NCI-H2171 treated with DMSO at 0.1 percent for 48 hours (cell line): ENCODE measurements at regions not wholly inside any gene's neighbourhood (a gene's known extent, or its start where the extent isn't known, plus 50 kb on each side); places are given as distances from the start of the nearest gene placed in this dataset.

Source experiments
- DNase-seq: peaks from one replicate; lab custom pipeline; 2025; lab: John Stamatoyannopoulos, UW

DNA sequence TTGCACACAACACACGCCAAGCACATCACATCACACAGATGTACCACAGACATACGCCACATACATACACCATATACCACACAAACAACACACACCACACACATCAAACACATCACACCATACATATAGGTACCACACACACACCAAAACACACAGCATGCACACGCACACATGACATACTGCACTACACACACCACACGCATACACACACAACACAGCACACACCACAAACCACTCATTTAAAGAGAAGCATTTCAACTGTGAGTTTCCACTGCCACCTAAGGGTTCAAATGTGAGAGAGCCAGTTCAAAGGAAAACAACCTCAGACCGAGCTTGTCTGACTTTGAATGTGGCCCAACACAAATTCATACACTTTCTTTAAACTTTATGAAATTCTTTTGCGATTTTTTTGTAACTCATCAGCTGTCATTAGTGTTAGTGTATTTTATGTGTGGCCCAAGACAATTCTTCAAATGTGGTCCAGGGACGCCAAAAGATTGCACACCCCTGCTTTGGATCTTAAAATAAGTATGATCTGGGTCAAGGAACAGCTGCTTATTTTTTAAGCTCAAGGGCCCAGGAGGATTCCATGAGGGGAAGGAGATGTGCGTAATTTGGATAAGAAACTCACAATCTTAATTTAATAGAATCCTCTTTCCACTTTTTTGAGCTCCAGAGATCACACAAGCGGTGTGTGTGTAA is 494.6 kb downstream of the GADD45G start:
- DNase-seq = peak; percentile 60

DNA sequence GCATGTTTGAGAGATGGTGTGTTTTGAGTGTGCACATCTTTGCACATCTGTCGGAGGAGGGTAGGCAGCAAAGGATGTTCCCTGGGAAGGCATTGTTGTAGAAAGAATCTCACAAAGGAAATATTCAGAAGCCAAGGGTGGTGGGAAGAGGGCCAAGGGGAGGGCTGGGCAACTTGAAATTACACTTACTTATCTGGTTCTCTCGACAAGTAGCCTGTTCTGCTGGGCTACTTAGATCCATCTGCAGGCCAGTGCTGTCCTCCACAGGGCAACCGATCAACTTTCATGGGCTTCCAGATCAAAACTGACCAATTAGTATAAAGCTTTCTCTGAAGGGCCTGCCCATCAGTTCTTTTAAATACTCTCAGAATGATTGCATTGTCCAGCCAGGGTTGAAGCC is 495.2 kb downstream of the GADD45G start:
- no peak for DNase-seq

DNA sequence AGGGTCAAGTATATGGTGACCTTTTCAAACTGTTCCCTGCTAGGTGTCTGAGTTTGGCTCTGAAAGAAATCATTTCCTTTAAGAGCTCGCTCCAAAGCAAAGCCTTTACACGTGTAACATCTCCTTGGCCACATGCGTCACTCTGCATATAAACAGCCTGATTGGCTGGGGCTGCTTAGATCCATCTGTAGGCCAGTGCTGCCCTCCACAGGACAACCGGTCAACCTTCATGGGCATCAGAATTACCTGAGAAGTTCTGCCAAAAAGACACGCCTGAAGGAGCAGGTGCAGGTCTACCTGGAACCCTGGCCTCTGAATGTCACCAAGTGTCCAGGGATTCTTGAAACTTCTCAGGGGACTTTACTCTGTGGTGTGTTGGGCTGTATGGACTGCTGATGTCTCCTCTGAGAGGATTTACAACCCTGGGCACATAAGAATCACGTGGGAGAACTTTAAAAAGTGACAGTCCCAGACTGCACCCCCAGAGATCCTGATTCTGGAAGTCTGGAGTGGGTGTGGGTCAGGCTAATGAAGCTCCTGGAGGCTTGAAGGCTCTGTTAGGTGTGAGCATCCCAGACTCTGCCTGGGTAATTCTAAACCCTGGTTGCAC is 497.6 kb downstream of the GADD45G start:
- DNase-seq = peak; percentile 85

DNA sequence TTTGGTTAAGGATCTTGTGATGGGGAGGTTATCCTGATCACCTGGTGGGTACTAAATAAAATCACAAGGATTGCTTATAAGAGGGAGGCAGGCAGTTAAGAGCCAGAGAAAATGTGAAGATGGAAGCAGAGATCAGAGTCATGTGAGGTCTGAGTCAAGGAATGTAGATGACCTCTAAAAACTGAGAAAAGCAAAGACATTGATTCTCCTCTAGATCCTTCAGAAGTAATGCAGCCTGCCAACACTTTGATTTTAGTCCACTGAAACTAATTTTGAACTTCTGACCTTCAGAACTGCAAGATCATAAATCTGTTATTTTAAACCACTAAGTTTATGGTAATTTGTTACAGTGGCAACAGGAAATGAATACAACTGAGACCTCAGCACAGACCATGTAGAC is 499.0 kb downstream of the GADD45G start:
- DNase-seq = no peak

DNA sequence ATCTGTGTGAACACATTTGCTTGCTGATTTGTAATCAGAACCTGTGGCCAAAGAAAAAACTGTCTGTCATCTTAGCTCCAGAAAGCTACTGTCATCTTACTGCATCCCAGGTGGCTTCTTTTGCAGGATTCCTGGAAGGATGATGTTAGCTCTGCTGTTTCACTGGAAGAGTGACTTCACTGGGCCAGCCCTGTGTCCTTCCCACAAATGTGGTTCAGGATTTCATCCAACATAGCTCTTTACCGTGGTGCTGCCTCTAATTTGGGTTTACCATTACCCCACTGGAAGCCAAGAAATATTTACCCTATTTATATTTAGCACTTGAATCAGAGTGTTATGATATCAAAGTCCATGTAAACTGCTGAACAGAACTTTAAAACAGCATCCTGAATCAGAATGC is 501.0 kb downstream of the GADD45G start:
- DNase-seq = no peak

DNA sequence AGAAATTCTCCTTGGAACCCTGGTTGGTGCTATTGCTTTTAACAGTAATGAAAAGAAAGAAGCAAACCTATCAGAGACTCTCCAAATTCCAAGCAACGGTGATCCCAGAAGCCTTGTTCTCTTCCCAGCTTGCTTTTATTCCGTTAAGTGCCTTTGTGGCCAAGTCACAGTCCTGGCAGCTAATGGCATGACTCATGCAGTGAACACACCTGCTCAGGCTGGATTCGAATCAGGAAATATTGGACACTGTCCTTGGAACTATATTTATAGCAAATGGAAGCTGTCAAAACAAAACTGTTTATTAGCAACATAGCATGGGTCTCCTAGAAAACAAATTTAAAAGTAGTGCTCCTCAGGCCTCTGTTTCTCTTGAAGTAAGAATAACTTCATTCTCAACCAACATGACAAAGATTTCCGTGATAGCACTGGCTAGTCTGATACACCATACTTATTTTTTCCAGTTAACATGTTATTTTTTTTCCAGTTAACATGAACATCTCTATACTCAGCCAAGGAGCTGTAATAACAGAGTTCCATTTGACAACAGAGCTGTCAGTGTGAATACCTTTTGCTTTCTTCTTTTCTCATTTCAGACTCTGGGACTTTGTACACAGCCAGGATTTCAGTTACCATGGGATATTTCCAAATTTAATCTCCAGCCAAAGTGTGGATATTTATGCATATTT is 502.4 kb downstream of the GADD45G start:
- peak; percentile 41 for DNase-seq

DNA sequence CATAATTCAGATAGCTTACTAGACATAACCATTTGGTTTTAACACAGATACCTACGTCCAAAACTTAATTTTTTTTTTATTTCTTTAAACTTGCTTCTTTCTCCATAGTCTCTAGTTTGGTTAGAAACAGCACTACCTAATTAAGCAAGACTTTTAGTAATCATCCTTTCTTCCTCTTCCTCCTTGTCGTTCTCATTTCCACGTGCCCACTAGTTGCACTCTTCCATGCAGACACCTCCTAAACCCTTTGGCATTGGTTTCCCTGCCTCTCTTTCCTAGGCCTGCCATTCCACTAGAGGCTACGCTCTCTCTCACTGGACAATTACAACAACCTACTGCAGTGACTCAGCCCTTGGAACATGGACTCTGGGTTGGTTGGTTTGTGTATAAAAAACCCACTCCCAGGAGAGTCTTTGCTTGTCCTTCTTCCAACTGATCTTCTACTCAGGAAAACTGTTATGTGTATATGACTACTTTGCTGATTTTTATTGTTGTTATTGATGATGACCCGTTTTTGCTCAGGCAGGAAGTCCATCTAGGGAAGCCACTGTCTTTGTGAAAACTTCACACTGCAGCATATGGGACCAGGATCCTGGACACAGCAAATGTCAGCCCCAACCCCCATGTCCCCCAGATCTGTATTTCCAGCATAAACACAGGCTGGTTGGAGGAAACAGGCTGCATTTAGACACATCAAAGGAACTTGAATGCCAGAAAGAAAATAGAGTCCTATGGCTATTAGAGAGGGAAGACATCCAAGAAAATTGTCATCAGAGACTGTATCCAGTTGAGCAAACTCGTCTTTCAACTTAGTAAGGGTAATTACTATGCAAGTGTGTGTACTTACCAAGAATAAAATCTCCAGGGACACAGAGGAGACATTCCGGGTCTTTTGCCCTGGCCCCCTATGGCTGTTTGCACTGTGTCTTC is 503.2 kb downstream of the GADD45G start:
- no peak for DNase-seq

DNA sequence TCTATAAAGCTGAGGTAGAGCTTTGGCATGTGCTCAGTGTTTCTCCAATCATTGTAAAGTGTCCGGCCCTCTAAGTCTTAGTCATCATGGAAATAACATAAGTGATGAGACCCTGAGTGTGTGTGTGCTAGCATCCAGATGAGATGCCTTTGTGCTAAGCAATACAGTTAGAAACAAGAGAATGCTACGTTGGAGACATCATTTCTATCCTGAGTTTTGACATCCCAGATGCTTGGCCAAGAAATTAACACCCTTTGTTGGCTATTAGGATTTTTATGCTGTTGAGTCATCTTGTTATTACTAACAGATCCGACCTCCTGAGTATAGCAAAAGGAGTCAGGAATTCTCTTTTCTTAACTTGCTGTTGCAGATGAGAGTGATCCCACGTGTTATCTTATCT is 508.0 kb downstream of the GADD45G start:
- DNase-seq = no peak

DNA sequence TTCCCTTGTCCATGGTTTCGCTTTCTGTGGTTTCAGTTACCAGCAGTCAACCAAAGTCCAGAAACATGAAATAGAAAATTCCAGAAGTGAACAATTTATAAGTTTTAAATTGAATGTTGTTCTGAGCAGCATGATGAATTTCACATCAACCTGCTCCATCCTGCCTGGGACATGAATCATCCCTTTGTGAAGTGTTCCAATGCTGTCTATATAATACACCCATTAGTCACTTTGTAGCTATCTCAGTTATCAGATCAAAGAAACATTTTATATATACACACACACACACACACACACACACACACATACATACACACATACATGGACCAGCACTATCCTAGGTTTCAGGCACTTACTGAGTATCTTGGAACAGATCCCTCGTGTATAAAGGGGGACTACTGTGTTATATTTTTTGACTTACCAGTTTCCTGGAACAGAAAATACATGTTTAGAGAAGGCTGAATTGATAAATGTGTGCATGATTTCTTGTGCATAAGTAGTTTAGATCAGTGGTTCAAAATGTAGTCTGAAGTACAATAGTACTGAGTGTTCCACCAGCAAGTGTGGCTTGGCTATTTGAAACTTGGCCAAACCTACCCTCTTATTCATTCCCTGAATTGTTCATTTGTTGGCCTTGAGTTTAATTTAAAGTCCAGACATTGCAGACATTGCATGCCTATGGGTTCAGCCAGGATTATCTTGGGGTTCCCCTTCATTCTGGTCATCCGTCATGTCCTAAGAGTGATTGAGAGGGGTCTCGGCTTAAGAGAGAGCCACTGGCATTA is 510.0 kb downstream of the GADD45G start:
- no peak for DNase-seq

DNA sequence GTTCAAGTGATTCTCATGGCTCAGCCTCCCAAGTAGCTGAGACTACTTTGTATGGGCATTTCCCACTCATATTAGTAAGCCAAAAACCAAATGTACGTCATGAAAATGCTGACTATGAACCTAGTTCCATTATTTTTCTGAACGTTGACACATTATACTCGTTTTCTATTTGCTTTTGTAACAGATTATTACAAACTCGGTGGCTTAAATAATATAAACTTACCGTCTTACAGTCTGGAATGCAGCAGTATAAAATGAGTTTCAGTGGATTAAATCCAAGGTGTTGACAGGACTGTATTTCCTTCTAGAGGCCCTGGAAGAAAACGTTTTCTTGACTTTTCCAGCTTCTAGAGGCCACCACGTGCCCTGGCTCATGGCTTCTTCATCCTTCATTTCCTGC is 517.0 kb downstream of the GADD45G start:
- DNase-seq = no peak

DNA sequence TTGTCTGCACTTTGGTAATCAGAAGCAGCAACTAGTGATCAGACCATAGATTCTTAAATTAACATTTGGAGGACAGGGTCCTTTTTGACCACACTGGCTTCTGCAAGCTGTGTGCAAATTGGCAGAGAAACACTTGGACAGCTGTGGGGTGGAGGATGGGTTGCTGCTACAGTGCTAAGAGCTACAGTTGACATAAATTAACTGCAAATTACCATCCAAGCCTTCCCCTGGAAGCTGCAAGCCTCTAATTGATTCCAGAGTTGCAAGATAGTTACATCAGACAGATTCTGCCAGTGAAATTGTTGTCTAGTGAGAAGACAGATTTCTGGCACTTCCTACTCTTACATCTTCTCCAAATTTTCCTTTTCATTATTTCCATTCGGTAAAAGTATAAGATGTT is 517.7 kb downstream of the DIRAS2 start:
- DNase-seq = peak; percentile 81

DNA sequence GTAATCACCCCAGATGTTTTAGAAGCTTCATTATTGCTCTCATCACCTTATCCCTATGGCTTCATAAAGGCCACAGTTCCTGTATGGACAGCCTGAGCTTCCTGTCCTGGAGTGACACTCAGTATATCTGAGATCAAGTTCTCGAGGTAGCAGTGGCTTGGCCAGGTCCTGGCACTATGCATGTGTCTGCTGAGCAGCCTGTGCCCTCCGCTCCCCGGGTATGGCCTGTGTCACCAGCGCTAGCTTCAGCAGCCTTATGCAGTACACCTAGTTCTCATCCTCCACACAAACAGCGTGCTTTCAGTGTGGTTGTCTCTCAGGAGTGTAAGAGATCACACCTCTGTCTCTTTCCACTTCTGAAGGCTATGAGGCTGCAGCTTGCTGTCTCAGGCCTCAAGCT is 514.7 kb downstream of the DIRAS2 start:
- DNase-seq = no peak

DNA sequence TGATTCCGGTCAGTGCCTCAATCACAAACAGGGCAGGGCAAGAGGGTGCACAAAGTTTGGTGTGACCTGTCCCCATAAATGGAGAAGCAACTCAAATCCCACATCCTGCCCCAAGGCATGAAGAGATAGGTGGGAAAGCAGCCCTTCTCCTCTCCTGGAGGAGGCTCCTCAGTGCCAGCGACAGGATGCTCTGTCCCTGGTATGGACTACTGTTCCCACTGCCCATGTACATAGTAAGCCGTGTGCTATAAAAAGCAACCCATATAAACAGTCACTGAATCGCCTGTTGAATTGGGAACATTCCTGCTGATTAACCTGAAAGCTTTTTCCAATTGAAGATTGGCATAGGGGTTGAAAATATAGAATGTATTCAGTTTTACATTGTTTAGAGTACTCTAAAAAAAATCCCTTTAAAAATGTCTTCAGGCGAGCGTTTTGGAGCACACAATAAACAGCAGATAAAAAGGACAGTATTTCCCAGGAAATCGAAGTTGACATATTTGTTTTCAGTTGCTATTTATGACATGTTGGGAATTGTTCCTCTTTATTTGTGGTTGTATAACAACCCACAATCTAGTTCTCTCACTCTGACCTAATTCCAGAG is 513.9 kb downstream of the DIRAS2 start:
- DNase-seq = no peak

DNA sequence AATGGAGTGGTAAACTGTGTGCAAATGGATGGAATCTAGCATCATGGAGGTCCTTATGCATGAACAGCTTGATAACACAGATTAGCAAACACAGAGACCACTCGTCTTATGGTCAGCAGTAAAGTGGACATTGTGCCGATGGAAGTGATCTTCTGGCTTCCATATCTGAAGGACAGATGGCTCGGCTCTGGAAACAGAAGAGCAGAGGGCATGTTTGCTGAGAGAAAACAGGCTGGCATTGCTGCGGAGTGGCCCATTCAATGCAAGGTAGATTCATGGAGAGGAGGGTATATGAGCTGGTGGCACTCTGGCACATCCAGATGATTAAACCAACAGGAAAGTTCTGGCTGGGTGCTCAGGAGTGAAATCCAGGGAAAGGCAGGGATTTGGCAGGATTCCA is 513.2 kb downstream of the DIRAS2 start:
- DNase-seq = no peak

DNA sequence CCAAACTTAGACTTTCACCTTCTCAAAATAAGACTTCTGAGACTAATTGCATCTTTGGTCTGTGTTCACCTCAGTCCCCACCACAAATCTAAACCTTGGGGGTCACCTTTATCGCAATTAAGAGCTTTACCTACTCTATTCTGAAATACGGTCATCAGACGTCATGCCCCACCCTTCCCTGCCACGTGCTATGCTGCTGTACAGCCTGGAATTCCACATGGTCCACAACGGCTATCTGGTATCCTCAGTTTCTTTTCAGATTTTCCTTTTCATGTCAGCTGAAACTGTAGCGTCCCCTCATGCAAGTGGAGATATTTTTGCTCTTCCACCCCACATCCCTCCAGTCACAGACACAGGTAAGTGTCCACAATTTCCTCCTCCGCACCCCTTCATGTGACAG is 511.1 kb downstream of the DIRAS2 start:
- DNase-seq = no peak

DNA sequence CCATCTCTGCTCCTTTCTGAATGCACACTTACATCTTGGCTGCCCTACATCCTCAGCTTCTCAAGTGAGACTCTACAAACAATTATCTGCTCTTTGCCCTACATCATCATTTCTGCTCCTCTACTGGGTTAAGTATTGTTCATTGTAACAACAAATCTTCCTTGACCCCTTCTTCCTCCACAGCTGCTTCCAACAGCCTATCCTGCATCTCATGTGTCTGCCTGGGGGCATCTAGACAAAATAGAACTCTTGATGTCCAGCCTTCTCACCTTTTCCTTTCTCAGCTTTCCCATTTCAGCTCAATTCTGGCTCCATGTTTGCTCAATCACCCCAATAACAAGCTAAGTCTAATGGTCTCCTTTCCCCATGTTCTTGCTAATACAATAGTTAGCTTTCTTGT is 509.8 kb downstream of the DIRAS2 start:
- DNase-seq = no peak

DNA sequence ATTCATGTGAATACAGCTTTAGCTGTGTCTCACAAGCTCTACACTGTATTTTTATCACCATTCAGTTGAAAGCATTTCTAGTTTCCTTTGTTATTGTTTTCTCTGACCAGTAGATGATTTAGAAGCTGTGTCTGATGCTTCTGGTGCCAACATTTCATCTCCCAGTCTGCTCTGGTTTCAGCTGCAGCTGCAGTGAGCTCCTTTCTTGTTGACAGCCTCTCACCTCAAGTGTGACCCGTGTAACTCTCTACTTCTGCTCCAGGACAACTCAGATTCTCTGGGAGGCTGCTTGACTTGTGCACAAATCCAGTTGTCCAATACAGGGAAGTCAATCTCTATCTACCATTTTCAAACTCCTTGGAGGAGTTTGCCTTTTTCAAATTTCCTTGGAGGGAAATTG is 504.8 kb downstream of the DIRAS2 start:
- no peak for DNase-seq

DNA sequence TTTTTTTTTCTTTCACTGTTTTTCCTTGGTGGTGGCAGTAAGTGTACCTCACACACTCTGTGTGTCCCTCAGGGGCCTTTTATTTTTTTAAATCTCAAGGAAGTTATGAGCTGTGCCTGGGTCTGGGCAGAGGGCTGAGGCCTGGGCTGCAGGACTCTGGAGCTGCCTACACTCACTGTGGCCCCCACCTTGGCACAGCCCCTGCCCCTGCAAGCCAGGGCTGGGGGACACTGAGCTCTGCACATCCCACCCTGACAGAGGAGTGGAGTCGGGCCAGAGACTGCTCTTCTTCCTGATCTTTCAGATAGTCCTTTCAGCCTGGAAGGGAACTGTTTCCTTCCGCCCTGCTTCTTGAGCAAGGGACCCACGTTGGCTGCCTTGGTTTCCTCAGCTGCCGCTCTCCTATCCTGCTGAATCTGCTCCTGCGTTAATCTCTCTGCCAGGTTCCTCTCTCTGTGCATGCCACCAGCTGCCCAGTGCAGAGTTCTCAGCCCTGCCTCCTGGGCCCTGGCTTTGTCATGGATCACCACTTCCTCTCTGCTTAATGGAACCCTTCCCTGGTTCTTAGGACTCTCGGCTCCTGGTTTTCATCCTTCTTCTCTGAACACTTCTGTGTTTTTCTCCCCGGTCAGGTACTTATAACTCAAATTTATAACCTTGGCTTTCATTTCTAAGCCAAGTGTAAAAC is 502.3 kb downstream of the DIRAS2 start:
- no peak for DNase-seq

DNA sequence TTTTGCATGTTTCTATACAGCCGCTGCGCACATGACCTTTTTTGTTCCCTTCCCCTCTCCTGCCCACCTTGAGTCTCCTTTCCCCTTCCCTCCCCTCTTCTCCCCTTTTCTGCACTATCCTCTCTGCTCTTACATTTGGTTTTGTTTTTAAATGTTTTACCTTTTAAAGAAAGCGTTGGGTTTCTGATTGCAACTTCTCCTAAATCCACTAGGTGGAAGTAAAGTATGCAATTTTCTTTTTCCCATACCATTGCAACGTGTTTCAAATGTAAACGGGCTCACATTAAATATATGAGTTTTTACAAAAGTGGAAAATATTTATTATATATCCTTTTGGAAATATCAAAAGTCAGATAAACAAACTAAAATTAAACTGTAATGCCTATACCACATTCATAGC is 500.9 kb downstream of the DIRAS2 start:
- DNase-seq = peak; percentile 46

DNA sequence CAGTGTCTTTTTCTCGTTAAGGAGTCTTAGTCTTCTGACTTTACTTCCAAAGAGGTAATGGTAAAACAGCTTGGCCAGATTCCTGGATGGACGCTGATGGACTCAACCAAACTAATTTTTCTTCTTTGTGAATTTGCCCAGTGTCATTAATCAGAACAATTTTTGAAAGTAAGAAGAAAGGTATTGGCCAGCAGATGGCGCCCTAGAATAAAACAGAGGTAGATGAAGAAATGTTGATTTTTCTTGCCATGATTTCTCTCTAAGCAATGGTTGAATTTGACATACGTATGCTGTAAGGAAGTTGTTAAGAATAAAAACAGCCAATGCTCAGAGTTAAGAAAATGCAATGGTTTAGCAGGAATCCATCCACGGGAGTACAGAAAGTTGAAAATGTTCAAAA is 500.0 kb downstream of the DIRAS2 start:
- DNase-seq = peak; percentile 49

DNA sequence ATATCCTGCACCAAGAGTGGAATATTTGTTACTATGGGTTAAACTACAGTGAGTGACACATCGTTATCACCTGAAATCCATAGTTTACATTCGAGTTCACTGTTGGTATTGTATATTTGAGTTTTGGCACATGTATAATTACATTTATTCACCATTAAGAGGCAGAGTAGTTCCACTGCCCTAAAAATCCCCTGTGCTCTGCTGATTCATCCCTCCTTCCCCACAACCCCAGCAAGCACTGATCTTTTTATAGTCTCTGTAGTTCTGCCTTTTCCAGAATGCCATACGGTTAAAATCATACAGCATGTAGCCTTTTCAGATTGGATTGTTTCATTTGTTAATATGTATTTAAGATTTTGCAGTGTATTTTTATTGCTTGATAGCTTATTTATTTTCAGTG is 495.2 kb downstream of the DIRAS2 start:
- no peak for DNase-seq
